Fibroblast of lung (primary cell): ENCODE measurements at regions not wholly inside any gene's neighbourhood (a gene's known extent, or its start where the extent isn't known, plus 50 kb on each side); places are given as distances from the start of the nearest gene placed in this dataset.
A peak's percentile ranks its signal among the peaks of the same experiment; 100 is the strongest.

ENCODE experiments used
- DNase-seq, 2 donors: peaks; one replicate each; pipeline versions ENCODE4 v3.0.0 to v3.0.0-alpha.2; 2010; ENCODE audit warnings: low read depth in 2 of 2
- H2AFZ ChIP-seq: 2 replicates; pipeline ENCODE4 v1.5.1; 2012; ENCODE audit warnings: low read length, control low read depth, inconsistent platforms
- H3K27ac ChIP-seq: 2 replicates; pipeline ENCODE4 v1.5.1; 2011; ENCODE audit warnings: low read length, control low read depth; ENCODE audit not compliant: insufficient read depth
- H3K27me3 ChIP-seq: 2 replicates; pipeline ENCODE4 v1.5.1; 2011; ENCODE audit warnings: mild to moderate bottlenecking, low read length; ENCODE audit not compliant: control insufficient read depth, insufficient read depth
- H3K36me3 ChIP-seq: 2 replicates; pipeline ENCODE4 v1.5.1; 2011; ENCODE audit warnings: low read length; ENCODE audit not compliant: control insufficient read depth, insufficient read depth
- H3K4me1 ChIP-seq: 2 replicates; pipeline ENCODE4 v1.5.1; 2011; ENCODE audit warnings: low read length; ENCODE audit not compliant: control insufficient read depth, insufficient read depth; ENCODE audit errors: extremely low read depth
- H3K4me2 ChIP-seq: 2 replicates; pipeline ENCODE4 v1.5.1; 2011; ENCODE audit warnings: low read length, control low read depth; ENCODE audit not compliant: insufficient read depth; ENCODE audit errors: extremely low read depth
- H3K4me3 ChIP-seq, 4 experiments: fragments of 200-600 bp in 1 of 4; sonication (generic) in 1 of 4; replicated peaks in 1 of 4; 2 replicates each; pipeline ENCODE4 v1.5.1; 2011 to 2016; ENCODE audit warnings: low read length in 4 of 4, low read depth in 3 of 4, mild to moderate bottlenecking in 3 of 4, control low read depth in 2 of 4, inconsistent platforms in 1 of 4, mixed read lengths in 1 of 4; ENCODE audit not compliant: insufficient read depth in 1 of 4; ENCODE audit errors: control extremely low read depth in 1 of 4
- H3K79me2 ChIP-seq: 2 replicates; pipeline ENCODE4 v1.5.1; 2012; ENCODE audit warnings: mild to moderate bottlenecking, low read length, inconsistent platforms; ENCODE audit not compliant: control insufficient read depth, insufficient read depth
- H3K9ac ChIP-seq: 2 replicates; pipeline ENCODE4 v1.5.1; 2011; ENCODE audit warnings: mild to moderate bottlenecking, low read length, control low read depth; ENCODE audit not compliant: insufficient read depth
- H3K9me3 ChIP-seq: 2 replicates; pipeline ENCODE4 v1.5.1; 2012; ENCODE audit warnings: low read depth, low read length; ENCODE audit not compliant: control insufficient read depth, insufficient read depth
- H4K20me1 ChIP-seq: 2 replicates; pipeline ENCODE4 v1.5.1; 2011; ENCODE audit warnings: low read length; ENCODE audit not compliant: control insufficient read depth, insufficient read depth; ENCODE audit errors: extremely low read depth
- EZH2 ChIP-seq: IDR thresholded peaks from 2 replicates; pipeline ENCODE4 v1.5.1; 2012; ENCODE audit warnings: low read length, control low read depth, mild to moderate bottlenecking; ENCODE audit errors: missing control alignments
- TF ChIP-seq, protein P1 (sequence below), 2 donors: IDR thresholded peaks in 1 of 2; conservative IDR thresholded peaks in 1 of 2; 1 replicate in 1 of 2; 2 replicates in 1 of 2; pipeline ENCODE4 v1.5.1; 2011 to 2012; ENCODE audit warnings: low read length in 2 of 2, control low read depth in 1 of 2, inconsistent platforms in 1 of 2, low read depth in 1 of 2, mild to moderate bottlenecking in 1 of 2

DNA sequence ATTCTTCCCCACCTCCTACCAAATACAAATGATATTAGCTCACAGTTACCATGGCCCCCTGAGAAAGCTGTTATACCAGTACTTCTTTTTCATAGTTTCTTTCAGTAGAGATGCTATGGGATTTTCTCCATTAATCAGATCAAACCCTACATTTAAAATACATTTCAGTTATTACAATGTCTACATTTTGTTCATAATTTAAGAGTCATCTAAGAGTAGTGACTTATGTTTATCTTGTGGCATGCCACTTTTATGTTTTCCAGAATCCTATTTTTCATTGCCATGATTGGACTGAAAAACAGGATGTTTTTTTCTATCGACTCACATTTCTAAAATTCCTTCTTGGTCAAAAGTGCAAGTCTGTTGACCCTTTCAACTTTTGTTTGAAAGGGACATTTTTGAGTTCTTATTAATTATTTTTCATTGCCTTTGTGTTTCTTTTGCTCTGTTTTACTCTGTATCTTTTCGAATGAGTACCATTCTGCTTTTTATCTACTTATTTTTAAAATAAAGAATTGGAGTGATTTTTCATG lies 77.4 kb upstream of the ANXA1 start:
- Histone ChIP-seq H3K4me3 (no peak overlapping the region), H4K20me1 (no peaks in the 10 kb centered on the region), H3K4me2 (peak overlapping the region; percentile 34), H2AFZ (no peak overlapping the region), H3K9ac (no peak overlapping the region), H3K79me2 (no peaks in the 10 kb centered on the region), H3K27ac (no peak overlapping the region), H3K4me1 (peaks cover 2% of the 10 kb centered on the region), H3K36me3 (no peaks in the 10 kb centered on the region), H3K9me3 (no peaks in the 10 kb centered on the region), H3K27me3 (no peaks in the 10 kb centered on the region)
- TF ChIP-seq, protein P1, sequence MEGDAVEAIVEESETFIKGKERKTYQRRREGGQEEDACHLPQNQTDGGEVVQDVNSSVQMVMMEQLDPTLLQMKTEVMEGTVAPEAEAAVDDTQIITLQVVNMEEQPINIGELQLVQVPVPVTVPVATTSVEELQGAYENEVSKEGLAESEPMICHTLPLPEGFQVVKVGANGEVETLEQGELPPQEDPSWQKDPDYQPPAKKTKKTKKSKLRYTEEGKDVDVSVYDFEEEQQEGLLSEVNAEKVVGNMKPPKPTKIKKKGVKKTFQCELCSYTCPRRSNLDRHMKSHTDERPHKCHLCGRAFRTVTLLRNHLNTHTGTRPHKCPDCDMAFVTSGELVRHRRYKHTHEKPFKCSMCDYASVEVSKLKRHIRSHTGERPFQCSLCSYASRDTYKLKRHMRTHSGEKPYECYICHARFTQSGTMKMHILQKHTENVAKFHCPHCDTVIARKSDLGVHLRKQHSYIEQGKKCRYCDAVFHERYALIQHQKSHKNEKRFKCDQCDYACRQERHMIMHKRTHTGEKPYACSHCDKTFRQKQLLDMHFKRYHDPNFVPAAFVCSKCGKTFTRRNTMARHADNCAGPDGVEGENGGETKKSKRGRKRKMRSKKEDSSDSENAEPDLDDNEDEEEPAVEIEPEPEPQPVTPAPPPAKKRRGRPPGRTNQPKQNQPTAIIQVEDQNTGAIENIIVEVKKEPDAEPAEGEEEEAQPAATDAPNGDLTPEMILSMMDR (conservative IDR thresholded peaks at IDR 0.05 in 1 of 2, IDR thresholded peaks at IDR 0.05 in 1 of 2; ENCODE audit: low read depth in 1 of 2, low read length in 2 of 2) = no peak
- no peak for TF ChIP-seq EZH2
- peak in 1 of 2 donors; percentile 32 for DNase-seq

DNA sequence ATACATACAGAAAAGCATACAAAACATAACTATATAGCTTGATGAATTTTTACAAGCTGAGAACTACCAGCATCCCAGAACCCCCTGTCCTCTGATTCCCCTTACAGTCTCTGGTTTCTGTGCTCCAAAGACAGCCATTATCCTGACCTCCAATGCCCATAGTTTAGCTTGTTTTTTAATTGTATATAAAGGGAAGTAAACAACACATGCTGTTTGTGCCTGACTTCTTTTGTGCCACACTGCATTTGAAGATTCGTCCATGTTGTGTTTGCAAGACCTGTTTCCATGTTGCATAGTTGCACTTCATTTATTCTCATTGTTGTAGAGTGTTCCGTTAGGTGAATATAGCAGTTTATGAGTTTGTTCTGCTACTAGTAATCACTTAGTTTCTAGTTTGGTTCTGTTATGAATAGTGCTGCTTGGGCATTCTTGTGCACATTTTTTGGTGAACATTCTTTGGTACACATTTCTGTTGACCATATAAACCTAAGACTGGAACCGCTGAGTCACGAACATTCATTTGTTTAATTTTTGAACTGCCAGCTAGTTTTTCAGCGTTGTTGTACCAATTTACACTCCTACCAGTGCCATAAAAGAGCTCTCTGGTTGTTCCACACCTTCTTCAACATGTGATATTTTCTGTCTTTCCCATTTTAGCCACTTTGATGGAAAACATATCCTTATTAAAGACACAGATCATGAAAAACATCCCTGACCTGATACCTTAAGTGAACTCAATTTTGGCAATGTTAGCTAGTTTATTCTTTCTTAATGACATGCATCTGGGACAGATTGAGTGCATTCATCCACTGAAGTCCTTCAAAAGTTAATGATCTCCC lies 78.1 kb upstream of the ANXA1 start:
- TF ChIP-seq, protein P1 (conservative IDR thresholded peaks at IDR 0.05 in 1 of 2, IDR thresholded peaks at IDR 0.05 in 1 of 2; ENCODE audit: low read depth in 1 of 2, low read length in 2 of 2) = no peak
- no peak for TF ChIP-seq EZH2
- Histone ChIP-seq H3K4me2 (peak overlapping the region; percentile 34), H3K9ac (no peak overlapping the region), H3K36me3 (no peaks in the 10 kb centered on the region), H4K20me1 (no peaks in the 10 kb centered on the region), H3K27me3 (no peaks in the 10 kb centered on the region), H3K4me1 (peaks cover 2% of the 10 kb centered on the region), H3K4me3 (no peak overlapping the region), H3K27ac (peak overlapping the region; percentile 13), H3K9me3 (no peaks in the 10 kb centered on the region), H2AFZ (no peak overlapping the region), H3K79me2 (no peaks in the 10 kb centered on the region)
- DNase-seq = peak in 1 of 2 donors; percentile 61

DNA sequence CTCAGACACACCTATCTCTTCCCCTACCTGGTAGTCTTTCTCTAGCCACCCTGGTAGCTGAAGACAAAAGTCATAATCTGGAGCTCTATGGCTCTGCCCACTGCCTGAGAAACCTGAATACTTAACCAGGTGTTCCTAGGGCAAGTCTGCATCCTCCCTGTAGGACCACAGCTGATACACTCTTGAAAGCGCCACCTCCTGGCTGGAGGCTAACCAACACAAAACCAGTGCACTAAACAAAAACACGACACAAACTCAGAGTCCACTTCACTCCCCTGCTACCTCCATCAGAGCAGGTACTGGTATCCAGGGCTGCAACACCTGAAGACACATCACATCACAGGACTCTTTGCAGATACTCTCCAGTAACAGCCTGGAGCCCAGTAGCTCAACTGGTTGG lies 84.6 kb upstream of the ANXA1 start:
- Histone ChIP-seq H3K4me3 (no peak overlapping the region), H3K27me3 (no peaks in the 10 kb centered on the region), H2AFZ (no peak overlapping the region), H3K4me2 (no peak overlapping the region), H3K27ac (no peak overlapping the region), H3K36me3 (no peaks in the 10 kb centered on the region), H3K4me1 (no peaks in the 10 kb centered on the region), H4K20me1 (no peaks in the 10 kb centered on the region), H3K9me3 (no peaks in the 10 kb centered on the region), H3K9ac (no peak overlapping the region), H3K79me2 (no peaks in the 10 kb centered on the region)
- DNase-seq = no peak
- no peak for TF ChIP-seq EZH2
- TF ChIP-seq, protein P1 (conservative IDR thresholded peaks at IDR 0.05 in 1 of 2, IDR thresholded peaks at IDR 0.05 in 1 of 2; ENCODE audit: low read depth in 1 of 2, low read length in 2 of 2) = no peak
